ENCODE measurements at regions not wholly inside any gene's neighbourhood (a gene's known extent, or its start where the extent isn't known, plus 50 kb on each side); places are given as distances from the start of the nearest gene placed in this dataset.

DNA sequence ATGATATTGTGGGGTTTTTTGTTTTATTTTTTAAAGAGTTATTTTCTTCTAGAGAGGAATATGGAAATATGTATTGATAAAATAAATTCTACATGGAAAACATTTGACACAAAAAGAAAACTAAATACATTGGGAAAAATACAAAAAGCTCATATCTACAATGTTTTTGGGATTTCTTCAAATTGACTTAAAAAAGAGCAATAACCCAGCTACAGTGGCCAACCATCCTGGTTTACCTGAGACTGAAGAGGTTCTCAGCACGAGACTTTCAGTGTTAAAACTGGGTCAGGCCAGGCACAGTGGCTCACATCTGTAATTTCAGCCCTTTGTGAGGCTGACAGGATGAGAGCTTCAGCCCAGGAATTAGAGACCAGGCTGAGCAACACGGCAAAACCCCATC, 56.7 kb upstream of the MYCN start:
- no peak overlapping the region for H3K27ac ChIP-seq
- CTCF ChIA-PET: interaction anchor here (1.1 kb wide), 1 partner anchor 9 kb away, joined by 3 read pairs; no protein-coding TSS in a partner anchor
- no peak for TF ChIP-seq HDAC2 (IDR thresholded peaks at IDR 0.05)
- TF ChIP-seq EHMT2 (IDR thresholded peaks at IDR 0.05; ENCODE audit: low read depth): no peak
- TF ChIP-seq, protein P1, sequence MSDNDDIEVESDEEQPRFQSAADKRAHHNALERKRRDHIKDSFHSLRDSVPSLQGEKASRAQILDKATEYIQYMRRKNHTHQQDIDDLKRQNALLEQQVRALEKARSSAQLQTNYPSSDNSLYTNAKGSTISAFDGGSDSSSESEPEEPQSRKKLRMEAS (IDR thresholded peaks at IDR 0.05): no peak
- no peak for TF ChIP-seq HOXB13 (CRISPR knock-in tag; IDR thresholded peaks at IDR 0.05; ENCODE audit: low read depth)
- no peak for TF ChIP-seq MAZ (IDR thresholded peaks at IDR 0.05; ENCODE audit: borderline replicate concordance, low read depth, low read length)
- no peak for TF ChIP-seq ZFP36 (IDR thresholded peaks at IDR 0.05; ENCODE audit: borderline replicate concordance, partially characterized antibody)
- TF ChIP-seq MYC (IDR thresholded peaks at IDR 0.05; ENCODE audit: borderline replicate concordance, low read length): no peak
- TF ChIP-seq, protein P2, sequence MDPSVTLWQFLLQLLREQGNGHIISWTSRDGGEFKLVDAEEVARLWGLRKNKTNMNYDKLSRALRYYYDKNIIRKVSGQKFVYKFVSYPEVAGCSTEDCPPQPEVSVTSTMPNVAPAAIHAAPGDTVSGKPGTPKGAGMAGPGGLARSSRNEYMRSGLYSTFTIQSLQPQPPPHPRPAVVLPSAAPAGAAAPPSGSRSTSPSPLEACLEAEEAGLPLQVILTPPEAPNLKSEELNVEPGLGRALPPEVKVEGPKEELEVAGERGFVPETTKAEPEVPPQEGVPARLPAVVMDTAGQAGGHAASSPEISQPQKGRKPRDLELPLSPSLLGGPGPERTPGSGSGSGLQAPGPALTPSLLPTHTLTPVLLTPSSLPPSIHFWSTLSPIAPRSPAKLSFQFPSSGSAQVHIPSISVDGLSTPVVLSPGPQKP (IDR thresholded peaks at IDR 0.05; ENCODE audit: low read depth, low read length): no peak
- TF ChIP-seq, protein P3, sequence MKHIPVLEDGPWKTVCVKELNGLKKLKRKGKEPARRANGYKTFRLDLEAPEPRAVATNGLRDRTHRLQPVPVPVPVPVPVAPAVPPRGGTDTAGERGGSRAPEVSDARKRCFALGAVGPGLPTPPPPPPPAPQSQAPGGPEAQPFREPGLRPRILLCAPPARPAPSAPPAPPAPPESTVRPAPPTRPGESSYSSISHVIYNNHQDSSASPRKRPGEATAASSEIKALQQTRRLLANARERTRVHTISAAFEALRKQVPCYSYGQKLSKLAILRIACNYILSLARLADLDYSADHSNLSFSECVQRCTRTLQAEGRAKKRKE (CRISPR knock-in tag; IDR thresholded peaks at IDR 0.05; ENCODE audit: low read depth): no peak
- no peak for TF ChIP-seq CBX2 (IDR thresholded peaks at IDR 0.05; ENCODE audit: borderline replicate concordance, low read depth)
- TF ChIP-seq GATA3 (IDR thresholded peaks at IDR 0.05; ENCODE audit: borderline replicate concordance): no peak
- TF ChIP-seq, protein P4, sequence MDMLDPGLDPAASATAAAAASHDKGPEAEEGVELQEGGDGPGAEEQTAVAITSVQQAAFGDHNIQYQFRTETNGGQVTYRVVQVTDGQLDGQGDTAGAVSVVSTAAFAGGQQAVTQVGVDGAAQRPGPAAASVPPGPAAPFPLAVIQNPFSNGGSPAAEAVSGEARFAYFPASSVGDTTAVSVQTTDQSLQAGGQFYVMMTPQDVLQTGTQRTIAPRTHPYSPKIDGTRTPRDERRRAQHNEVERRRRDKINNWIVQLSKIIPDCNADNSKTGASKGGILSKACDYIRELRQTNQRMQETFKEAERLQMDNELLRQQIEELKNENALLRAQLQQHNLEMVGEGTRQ (IDR thresholded peaks at IDR 0.05): no peak
- no peak for TF ChIP-seq FOSB (CRISPR knock-in tag; IDR thresholded peaks at IDR 0.05)
- no peak for TF ChIP-seq CEBPB (IDR thresholded peaks at IDR 0.05)
- TF ChIP-seq POLR2AphosphoS2 (conservative IDR thresholded peaks at IDR 0.05; ENCODE audit: low read length): no peak
- no peak for TF ChIP-seq KDM5A (IDR thresholded peaks at IDR 0.05)
- TF ChIP-seq SMC3 (IDR thresholded peaks at IDR 0.05): no peak
- no peak for TF ChIP-seq NFE2L2 (conservative IDR thresholded peaks at IDR 0.05; ENCODE audit: low read length)
- no peak for TF ChIP-seq JUNB (IDR thresholded peaks at IDR 0.05)
- H3K4me1 ChIP-seq: no peaks in the 10 kb centered on the region
- no peak overlapping the region for H3K4me3 ChIP-seq
- H3K4me2 ChIP-seq: no peak overlapping the region
- POLR2A ChIA-PET: no interaction called here
- DNase-seq (ENCODE audit: low read depth in 1 of 2, low spot score in 1 of 2): no peak
- FAIRE-seq: no peak
- no peaks in the 10 kb centered on the region for H3K9me3 ChIP-seq
- WGBS (ENCODE audit: missing lambda C conversion rate): 18% methylated on average over 2 of the region's 2 CpGs
- ATAC-seq: no peak

DNA sequence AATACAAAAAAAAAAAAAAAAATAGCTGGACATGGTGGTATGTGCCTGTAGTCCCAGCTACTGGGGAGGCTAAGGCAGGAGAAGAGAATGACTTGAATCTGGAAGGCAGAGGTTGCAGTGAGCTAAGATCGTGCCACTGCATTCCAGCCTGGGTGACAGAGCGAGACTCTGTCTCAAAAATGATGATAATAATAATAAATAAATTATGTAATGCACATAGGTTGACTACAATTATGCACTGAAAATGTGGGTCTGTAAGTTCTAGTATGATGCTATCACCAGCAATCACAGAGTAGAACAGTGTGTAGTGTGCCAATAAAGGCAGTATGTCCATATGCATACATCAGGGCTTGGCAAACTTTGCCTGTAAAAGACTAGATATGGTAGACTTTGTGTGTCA, 55.6 kb upstream of the MYCN start:
- ATAC-seq: no peak
- Histone ChIP-seq H3K4me2 (no peak overlapping the region), H3K4me3 (no peak overlapping the region), H3K9me3 (no peaks in the 10 kb centered on the region), H3K4me1 (no peaks in the 10 kb centered on the region), H3K27ac (no peak overlapping the region)
- no peak for FAIRE-seq
- ChIA-PET CTCF (interaction anchor here (0.6 kb wide), 1 partner anchor 801 kb away, joined by 3 read pairs; no protein-coding TSS in a partner anchor), POLR2A (no interaction called here)
- no peak for DNase-seq (ENCODE audit: low read depth in 1 of 2, low spot score in 1 of 2)
- TF ChIP-seq, protein P5, sequence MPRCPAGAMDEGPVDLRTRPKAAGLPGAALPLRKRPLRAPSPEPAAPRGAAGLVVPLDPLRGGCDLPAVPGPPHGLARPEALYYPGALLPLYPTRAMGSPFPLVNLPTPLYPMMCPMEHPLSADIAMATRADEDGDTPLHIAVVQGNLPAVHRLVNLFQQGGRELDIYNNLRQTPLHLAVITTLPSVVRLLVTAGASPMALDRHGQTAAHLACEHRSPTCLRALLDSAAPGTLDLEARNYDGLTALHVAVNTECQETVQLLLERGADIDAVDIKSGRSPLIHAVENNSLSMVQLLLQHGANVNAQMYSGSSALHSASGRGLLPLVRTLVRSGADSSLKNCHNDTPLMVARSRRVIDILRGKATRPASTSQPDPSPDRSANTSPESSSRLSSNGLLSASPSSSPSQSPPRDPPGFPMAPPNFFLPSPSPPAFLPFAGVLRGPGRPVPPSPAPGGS (IDR thresholded peaks at IDR 0.05): no peak
- TF ChIP-seq BHLHE40 (IDR thresholded peaks at IDR 0.05; ENCODE audit: low read depth, low read length): no peak
- TF ChIP-seq, protein P6, sequence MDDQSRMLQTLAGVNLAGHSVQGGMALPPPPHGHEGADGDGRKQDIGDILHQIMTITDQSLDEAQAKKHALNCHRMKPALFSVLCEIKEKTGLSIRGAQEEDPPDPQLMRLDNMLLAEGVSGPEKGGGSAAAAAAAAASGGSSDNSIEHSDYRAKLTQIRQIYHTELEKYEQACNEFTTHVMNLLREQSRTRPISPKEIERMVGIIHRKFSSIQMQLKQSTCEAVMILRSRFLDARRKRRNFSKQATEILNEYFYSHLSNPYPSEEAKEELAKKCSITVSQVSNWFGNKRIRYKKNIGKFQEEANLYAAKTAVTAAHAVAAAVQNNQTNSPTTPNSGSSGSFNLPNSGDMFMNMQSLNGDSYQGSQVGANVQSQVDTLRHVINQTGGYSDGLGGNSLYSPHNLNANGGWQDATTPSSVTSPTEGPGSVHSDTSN (IDR thresholded peaks at IDR 0.05): no peak
- TF ChIP-seq, protein P1 (IDR thresholded peaks at IDR 0.05): no peak
- WGBS (ENCODE audit: missing lambda C conversion rate): 33% methylated on average over 2 of the region's 2 CpGs

Data from A549 (cell line).